HepG2 (cell line): ENCODE measurements at regions not wholly inside any gene's neighbourhood (a gene's known extent, or its start where the extent isn't known, plus 50 kb on each side); places are given as distances from the start of the nearest gene placed in this dataset.

Source experiments
- ATAC-seq: fragments of 200-7000 bp; cut with Tn5 transposase; 3 replicates; pipeline ENCODE4 v1.9.1; 2020; ENCODE audit warnings: mild to moderate bottlenecking, moderate library complexity
- BruUV-seq: library from RNA; stranded (reverse); fragments of 400-500 nt; replicated peaks from 2 replicates; lab custom pipeline; 2021; lab: Mats Ljungman, UMichigan
- CTCF ChIA-PET: fragments of 300-600 bp; formaldehyde crosslinking; extraction: SDS; loops from one replicate; lab custom pipeline; 2021; ENCODE audit warnings: low total read pairs, inconsistent platforms, low intra/inter-chr PET ratio; lab: Yijun Ruan, JAX
- POLR2A ChIA-PET: fragments of 350-600 bp; sonication (Branson Sonifier 250); formaldehyde crosslinking; loops from one replicate; lab custom pipeline; 2020; ENCODE audit warnings: antibody characterized with exemption, inconsistent platforms; lab: Yijun Ruan, JAX
- DNase-seq: peaks from one replicate; pipeline ENCODE4 v3.0.0-alpha.2; 2015; ENCODE audit warnings: low spot score
- FAIRE-seq: peaks from 3 replicates; lab custom pipeline; 2011; peaks lifted over from hg19 to GRCh38; lab: Jason Lieb, UNC
- H2AFZ ChIP-seq: one replicate; pipeline ENCODE4 v1.6.1; 2011; ENCODE audit warnings: low read length, inconsistent platforms
- H3K27ac ChIP-seq: fragments of 300-600 bp; 3 replicates; pipeline ENCODE4 v1.8.0; 2011; ENCODE audit warnings: mixed run types, mild to moderate bottlenecking, mixed read lengths, low read length, inconsistent platforms; ENCODE audit not compliant: insufficient read depth; ENCODE audit errors: extremely low read length
- H3K27me3 ChIP-seq, 2 experiments: fragments of 200-600 bp in 1 of 2; 2 replicates in 1 of 2; 3 replicates in 1 of 2; pipeline versions ENCODE4 v1.6.0 to v1.8.0; 2011; ENCODE audit warnings: low read length in 2 of 2, mild to moderate bottlenecking in 2 of 2, moderate library complexity in 2 of 2, inconsistent platforms in 1 of 2; ENCODE audit not compliant: insufficient read depth in 2 of 2, control insufficient read depth in 1 of 2
- H3K36me3 ChIP-seq, 2 experiments: fragments of 200-600 bp in 1 of 2; replicated peaks in 1 of 2; 2 replicates in 1 of 2; 3 replicates in 1 of 2; pipeline versions ENCODE4 v1.5.1 to v1.8.0; 2011; ENCODE audit warnings: low read length in 2 of 2, inconsistent platforms in 1 of 2; ENCODE audit not compliant: insufficient read depth in 2 of 2, control insufficient read depth in 1 of 2
- H3K4me1 ChIP-seq: 2 replicates; pipeline ENCODE4 v1.5.1; 2012; ENCODE audit warnings: low read length, inconsistent platforms; ENCODE audit not compliant: insufficient read depth
- H3K4me2 ChIP-seq: 2 replicates; pipeline ENCODE4 v1.6.0; 2011; ENCODE audit warnings: low read depth, low read length, inconsistent platforms
- H3K4me3 ChIP-seq, 3 experiments: fragments of 200-600 bp in 1 of 3; sonication (generic), shearing (Covaris generic) in 1 of 3; replicated peaks in 1 of 3; 2 replicates each; pipeline ENCODE4 v1.5.1; 2011 to 2016; ENCODE audit warnings: low read length in 3 of 3, inconsistent platforms in 2 of 3, low read depth in 2 of 3, mild to moderate bottlenecking in 2 of 3, control low read depth in 1 of 3, mixed read lengths in 1 of 3; ENCODE audit not compliant: insufficient read depth in 1 of 3
- H3K79me2 ChIP-seq: one replicate; pipeline ENCODE4 v1.6.1; 2011; ENCODE audit warnings: low read length, inconsistent platforms; ENCODE audit not compliant: insufficient read depth
- H3K9ac ChIP-seq: 2 replicates; pipeline ENCODE4 v1.6.0; 2011; ENCODE audit warnings: mild to moderate bottlenecking, low read depth, low read length, inconsistent platforms; ENCODE audit not compliant: insufficient read depth
- H3K9me3 ChIP-seq: 2 replicates; pipeline ENCODE4 v1.5.1; 2012; ENCODE audit warnings: mild to moderate bottlenecking, low read length
- H4K20me1 ChIP-seq: 2 replicates; pipeline ENCODE4 v1.6.0; 2011; ENCODE audit warnings: inconsistent platforms, mild to moderate bottlenecking, low read length, moderate library complexity; ENCODE audit not compliant: insufficient read depth
- CBX1 ChIP-seq: IDR thresholded peaks from one replicate; pipeline ENCODE4 v1.6.1; 2016; ENCODE audit warnings: antibody characterized with exemption, low read depth
- HMG20A ChIP-seq: IDR thresholded peaks from 2 replicates; pipeline ENCODE4 v1.6.1; 2016; ENCODE audit warnings: borderline replicate concordance
- KDM2A ChIP-seq: sonication (generic); formaldehyde crosslinking; IDR thresholded peaks from 2 replicates; pipeline ENCODE4 v1.4.0; 2020; ENCODE audit warnings: low read depth, missing genetic modification reagents, borderline replicate concordance
- MAZ ChIP-seq, 2 experiments: sonication (generic) in 1 of 2; formaldehyde crosslinking in 1 of 2; IDR thresholded peaks; 2 replicates each; pipeline versions ENCODE4 v1.5.0 to v1.6.1; 2012 to 2020; ENCODE audit warnings: low read depth in 2 of 2, mild to moderate bottlenecking in 2 of 2, borderline replicate concordance in 1 of 2, improper control_type of control experiment in 1 of 2, low read length in 1 of 2, missing genetic modification reagents in 1 of 2, moderate library complexity in 1 of 2
- PHF8 ChIP-seq: sonication (generic); formaldehyde crosslinking; IDR thresholded peaks from 2 replicates; pipeline ENCODE4 v1.5.0; 2020; ENCODE audit warnings: missing genetic modification reagents
- POLR2AphosphoS2 ChIP-seq: IDR thresholded peaks from 2 replicates; pipeline ENCODE4 v1.6.1; 2011; ENCODE audit warnings: low read depth, low read length, improper control_type of control experiment
- RBAK ChIP-seq: sonication (generic); formaldehyde crosslinking; IDR thresholded peaks from 2 replicates; pipeline ENCODE4 v1.5.1; 2020; ENCODE audit warnings: mild to moderate bottlenecking, missing genetic modification reagents
- SAFB2 ChIP-seq: sonication (generic); formaldehyde crosslinking; IDR thresholded peaks from 2 replicates; pipeline ENCODE4 v1.5.1; 2020; ENCODE audit warnings: missing genetic modification reagents, low read depth, mild to moderate bottlenecking, borderline replicate concordance
- SMAD3 ChIP-seq: sonication (generic); formaldehyde crosslinking; IDR thresholded peaks from 2 replicates; pipeline ENCODE4 v1.4.0; 2020; ENCODE audit warnings: missing genetic modification reagents
- ZBTB8A ChIP-seq: sonication (generic); formaldehyde crosslinking; IDR thresholded peaks from 2 replicates; pipeline ENCODE4 v1.4.0; 2020; ENCODE audit warnings: mild to moderate bottlenecking, low read depth, missing genetic modification reagents, borderline replicate concordance
- ZNF232 ChIP-seq: sonication (generic); formaldehyde crosslinking; IDR thresholded peaks from 2 replicates; pipeline ENCODE4 v1.4.0; 2020; ENCODE audit warnings: missing genetic modification reagents, borderline replicate concordance
- ZNF251 ChIP-seq: sonication (generic); formaldehyde crosslinking; IDR thresholded peaks from 2 replicates; pipeline ENCODE4 v1.9.0; 2021; ENCODE audit warnings: mild to moderate bottlenecking, missing genetic modification reagents
- ZNF570 ChIP-seq: sonication (generic); formaldehyde crosslinking; IDR thresholded peaks from 2 replicates; pipeline ENCODE4 v1.4.0; 2020; ENCODE audit warnings: mild to moderate bottlenecking, missing genetic modification reagents, borderline replicate concordance
- WGBS: methylation state at CpG from one replicate; pipeline ENCODE4 v1.1.6; 2017; ENCODE audit warnings: low lambda C conversion rate; 5-methylcytosine and 5-hydroxymethylcytosine counted together
- in situ Hi-C: cut with HindIII; loops from 2 replicates; pipeline ENCODE4 v1.10.0; 2017; ENCODE audit warnings: low pct_unique_long_range_greater_than_20kb; ENCODE audit not compliant: extremely low pct_ligation_motif_present
- intact Hi-C: fragments of 100-400 bp; cut with micrococcal nuclease; formaldehyde crosslinking; loops from one replicate; pipeline ENCODE4 v1.10.0; 2022; ENCODE audit not compliant: unreplicated experiment
- TF ChIP-seq, protein P1 (sequence below): sonication (generic); formaldehyde crosslinking; IDR thresholded peaks from 2 replicates; pipeline ENCODE4 v1.5.0; 2020; ENCODE audit warnings: missing genetic modification reagents
- TF ChIP-seq, protein P2 (sequence below): IDR thresholded peaks from 2 replicates; pipeline ENCODE4 v1.6.1; 2012; ENCODE audit warnings: low read length, improper control_type of control experiment
- TF ChIP-seq, protein P3 (sequence below): sonication (generic); formaldehyde crosslinking; IDR thresholded peaks from 2 replicates; pipeline ENCODE4 v1.4.0; 2020; ENCODE audit warnings: mild to moderate bottlenecking, missing genetic modification reagents

DNA sequence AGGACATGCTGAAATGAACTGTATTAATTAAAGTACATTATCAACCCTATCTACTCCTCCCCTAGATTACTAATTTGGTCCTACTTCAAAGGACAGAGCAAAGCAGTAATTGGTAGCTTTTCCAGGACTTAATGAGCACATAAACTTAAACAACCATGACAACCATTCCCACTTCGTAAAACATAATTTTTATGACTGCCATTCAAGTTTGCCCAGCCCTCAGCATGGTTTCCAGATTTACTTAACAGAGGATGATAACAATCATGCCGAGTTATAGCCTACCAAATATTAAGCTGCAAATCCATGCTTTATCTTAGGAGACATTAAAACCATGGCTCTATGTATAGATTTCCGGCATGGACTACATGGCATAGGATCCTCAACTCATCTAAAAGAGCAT is 401.1 kb upstream of the CHAC2 start:
- TF ChIP-seq ZNF570 (CRISPR knock-in tag) (no peak), KDM2A (CRISPR knock-in tag) (no peak), PHF8 (no peak), ZNF232 (CRISPR knock-in tag) (no peak), SMAD3 (CRISPR knock-in tag) (no peak), SAFB2 (CRISPR knock-in tag) (no peak), HMG20A (no peak)
- TF ChIP-seq, protein P1, sequence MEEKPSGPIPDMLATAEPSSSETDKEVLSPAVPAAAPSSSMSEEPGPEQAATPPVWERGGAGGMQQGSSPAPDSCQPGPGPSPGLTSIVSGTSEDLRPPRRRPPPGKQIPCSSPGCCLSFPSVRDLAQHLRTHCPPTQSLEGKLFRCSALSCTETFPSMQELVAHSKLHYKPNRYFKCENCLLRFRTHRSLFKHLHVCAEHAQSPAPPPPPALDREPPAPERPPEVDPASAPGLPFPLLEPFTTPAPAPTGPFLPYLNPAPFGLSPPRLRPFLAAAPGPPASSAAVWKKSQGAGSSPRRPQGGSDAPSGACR (CRISPR knock-in tag) = no peak
- TF ChIP-seq, all 625 proteins: peak for 0
- no peaks in the 10 kb centered on the region for H4K20me1 ChIP-seq
- in situ Hi-C loops = no loop called here
- H3K79me2 ChIP-seq = no peaks in the 10 kb centered on the region
- H2AFZ ChIP-seq = no peak overlapping the region
- H3K27me3 ChIP-seq = no peaks in the 10 kb centered on the region
- no peaks in the 10 kb centered on the region for H3K4me1 ChIP-seq
- no TSS peak for BruUV-seq
- intact Hi-C loops = no loop called here
- ATAC-seq (no peak), FAIRE-seq (no peak), DNase-seq (no peak)
- CTCF ChIA-PET = no interaction called here
- no peak overlapping the region for H3K9ac ChIP-seq
- H3K4me2 ChIP-seq = no peak overlapping the region
- H3K9me3 ChIP-seq = peaks cover 14% of the 10 kb centered on the region; the same call in 1 of the 2 replicates
- no peaks in the 10 kb centered on the region for H3K36me3 ChIP-seq
- H3K4me3 ChIP-seq = no peak overlapping the region
- POLR2A ChIA-PET = no interaction called here
- 10% methylated on average over 3 of the region's 3 CpGs for WGBS
- no peak overlapping the region for H3K27ac ChIP-seq

DNA sequence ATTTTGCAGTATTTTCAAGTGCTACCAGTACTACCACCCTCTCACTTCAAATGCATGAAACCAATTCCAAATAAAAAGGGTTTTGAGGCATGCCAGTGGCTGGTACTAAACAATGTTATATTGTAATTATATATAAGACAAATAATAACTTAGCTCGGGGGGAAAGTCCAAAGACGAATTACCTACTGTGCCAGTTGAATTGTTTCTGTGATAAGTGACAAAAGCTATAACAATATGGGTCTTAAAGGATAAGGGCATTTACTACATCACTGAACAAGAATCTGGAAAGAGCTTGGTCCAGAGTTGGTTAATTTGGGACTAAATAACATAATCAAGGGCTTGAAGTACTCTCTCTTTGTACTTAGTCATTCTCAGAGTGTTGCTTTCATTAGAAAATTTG is 404.7 kb upstream of the CHAC2 start:
- 3% methylated on average over 2 of the region's 2 CpGs for WGBS
- Histone ChIP-seq H3K36me3 (no peaks in the 10 kb centered on the region), H3K4me3 (no peak overlapping the region), H3K27me3 (no peaks in the 10 kb centered on the region), H3K27ac (no peak overlapping the region), H3K9me3 (peaks cover 17% of the 10 kb centered on the region; the same call in 1 of the 2 replicates), H3K4me2 (no peak overlapping the region), H3K79me2 (no peaks in the 10 kb centered on the region), H3K9ac (no peak overlapping the region), H4K20me1 (no peaks in the 10 kb centered on the region), H2AFZ (no peak overlapping the region), H3K4me1 (no peaks in the 10 kb centered on the region)
- CTCF ChIA-PET = no interaction called here
- FAIRE-seq = no peak
- no peak for DNase-seq
- intact Hi-C loops (no loop called here), in situ Hi-C loops (no loop called here)
- no peak for ATAC-seq
- no TSS peak for BruUV-seq
- POLR2A ChIA-PET = no interaction called here
- TF ChIP-seq POLR2AphosphoS2 (no peak), ZBTB8A (CRISPR knock-in tag) (no peak), ZNF251 (CRISPR knock-in tag) (no peak), CBX1 (no peak), RBAK (CRISPR knock-in tag) (no peak), MAZ (IDR thresholded peaks at IDR 0.05; ENCODE audit: borderline replicate concordance, low read depth, low read length) (no peak), MAZ (CRISPR knock-in tag; IDR thresholded peaks at IDR 0.05; ENCODE audit: low read depth) (no peak)
- TF ChIP-seq, protein P2, sequence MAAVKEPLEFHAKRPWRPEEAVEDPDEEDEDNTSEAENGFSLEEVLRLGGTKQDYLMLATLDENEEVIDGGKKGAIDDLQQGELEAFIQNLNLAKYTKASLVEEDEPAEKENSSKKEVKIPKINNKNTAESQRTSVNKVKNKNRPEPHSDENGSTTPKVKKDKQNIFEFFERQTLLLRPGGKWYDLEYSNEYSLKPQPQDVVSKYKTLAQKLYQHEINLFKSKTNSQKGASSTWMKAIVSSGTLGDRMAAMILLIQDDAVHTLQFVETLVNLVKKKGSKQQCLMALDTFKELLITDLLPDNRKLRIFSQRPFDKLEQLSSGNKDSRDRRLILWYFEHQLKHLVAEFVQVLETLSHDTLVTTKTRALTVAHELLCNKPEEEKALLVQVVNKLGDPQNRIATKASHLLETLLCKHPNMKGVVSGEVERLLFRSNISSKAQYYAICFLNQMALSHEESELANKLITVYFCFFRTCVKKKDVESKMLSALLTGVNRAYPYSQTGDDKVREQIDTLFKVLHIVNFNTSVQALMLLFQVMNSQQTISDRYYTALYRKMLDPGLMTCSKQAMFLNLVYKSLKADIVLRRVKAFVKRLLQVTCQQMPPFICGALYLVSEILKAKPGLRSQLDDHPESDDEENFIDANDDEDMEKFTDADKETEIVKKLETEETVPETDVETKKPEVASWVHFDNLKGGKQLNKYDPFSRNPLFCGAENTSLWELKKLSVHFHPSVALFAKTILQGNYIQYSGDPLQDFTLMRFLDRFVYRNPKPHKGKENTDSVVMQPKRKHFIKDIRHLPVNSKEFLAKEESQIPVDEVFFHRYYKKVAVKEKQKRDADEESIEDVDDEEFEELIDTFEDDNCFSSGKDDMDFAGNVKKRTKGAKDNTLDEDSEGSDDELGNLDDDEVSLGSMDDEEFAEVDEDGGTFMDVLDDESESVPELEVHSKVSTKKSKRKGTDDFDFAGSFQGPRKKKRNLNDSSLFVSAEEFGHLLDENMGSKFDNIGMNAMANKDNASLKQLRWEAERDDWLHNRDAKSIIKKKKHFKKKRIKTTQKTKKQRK = no peak
- TF ChIP-seq, protein P3, sequence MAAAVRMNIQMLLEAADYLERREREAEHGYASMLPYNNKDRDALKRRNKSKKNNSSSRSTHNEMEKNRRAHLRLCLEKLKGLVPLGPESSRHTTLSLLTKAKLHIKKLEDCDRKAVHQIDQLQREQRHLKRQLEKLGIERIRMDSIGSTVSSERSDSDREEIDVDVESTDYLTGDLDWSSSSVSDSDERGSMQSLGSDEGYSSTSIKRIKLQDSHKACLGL (CRISPR knock-in tag) = no peak
